Caki2 (cell line): ENCODE measurements at regions not wholly inside any gene's neighbourhood (a gene's known extent, or its start where the extent isn't known, plus 50 kb on each side); places are given as distances from the start of the nearest gene placed in this dataset.
A peak's percentile ranks its signal among the peaks of the same experiment; 100 is the strongest.
"Not testable (repeated sequence)": the region's sequence is repeated elsewhere in the genome, so short reads cannot be mapped to it uniquely, and the experiment has no call there.

Experiments used
- DNase-seq: peaks from one replicate; pipeline ENCODE4 v3.0.0-alpha.2; 2015; ENCODE audit warnings: low read depth
- in situ Hi-C: cut with HindIII; loops from 2 replicates; pipeline ENCODE4 v1.10.0; 2016; ENCODE audit warnings: low sequenced_read_pairs, low pct_unique_long_range_greater_than_20kb, mixed read lengths

DNA sequence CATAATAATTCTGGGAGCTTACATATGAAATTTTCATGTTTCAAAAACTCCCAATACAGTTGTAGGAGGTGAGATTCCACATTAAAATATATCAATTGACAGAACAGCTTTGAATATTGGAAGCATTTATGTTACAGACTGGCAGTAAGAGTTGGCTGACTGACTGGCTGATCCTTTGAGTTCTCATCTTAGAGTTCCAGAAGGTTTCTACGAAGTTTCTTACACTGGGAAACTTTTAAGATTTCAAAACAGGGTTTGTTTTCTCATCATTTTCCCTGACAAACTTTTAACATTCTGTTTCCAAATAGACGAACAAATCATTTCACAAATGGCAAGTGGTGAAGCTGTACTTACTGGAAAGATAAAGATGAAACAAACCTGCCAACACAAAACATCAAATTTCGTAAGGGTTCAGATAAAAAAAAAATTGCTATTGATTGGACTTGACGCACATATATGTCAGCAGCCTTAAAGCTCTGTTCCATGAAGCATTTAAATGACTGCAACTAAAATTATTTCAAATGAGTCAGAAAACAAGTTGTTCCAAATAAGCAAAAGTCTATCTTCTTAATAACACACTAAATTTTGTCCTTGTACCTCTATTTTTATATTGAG, 243.5 kb downstream of the SUCLA2 start:
- no peak for DNase-seq
- in situ Hi-C loops, result no loop called here

DNA sequence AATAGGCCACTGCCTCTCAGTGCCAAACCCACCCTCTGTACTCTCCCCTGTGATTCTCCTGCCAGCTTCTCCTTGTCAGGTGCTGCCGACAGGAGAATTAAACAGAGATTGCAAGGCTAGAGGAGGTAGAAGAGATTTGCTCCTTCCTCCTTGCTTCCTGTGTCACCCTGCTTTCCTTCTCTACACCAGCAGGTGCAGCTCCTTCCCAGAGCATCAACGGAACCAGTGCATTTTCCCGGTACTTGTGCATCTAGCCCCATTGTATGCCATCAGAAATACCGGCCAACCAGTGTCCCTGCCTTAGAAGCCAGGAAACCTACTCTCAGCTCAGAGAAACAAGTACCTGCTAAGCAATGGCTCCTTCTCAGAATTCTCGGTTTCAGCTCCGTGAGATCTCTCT, 253.2 kb downstream of the SUCLA2 start:
- in situ Hi-C loops, result no loop called here
- DNase-seq, result no peak

DNA sequence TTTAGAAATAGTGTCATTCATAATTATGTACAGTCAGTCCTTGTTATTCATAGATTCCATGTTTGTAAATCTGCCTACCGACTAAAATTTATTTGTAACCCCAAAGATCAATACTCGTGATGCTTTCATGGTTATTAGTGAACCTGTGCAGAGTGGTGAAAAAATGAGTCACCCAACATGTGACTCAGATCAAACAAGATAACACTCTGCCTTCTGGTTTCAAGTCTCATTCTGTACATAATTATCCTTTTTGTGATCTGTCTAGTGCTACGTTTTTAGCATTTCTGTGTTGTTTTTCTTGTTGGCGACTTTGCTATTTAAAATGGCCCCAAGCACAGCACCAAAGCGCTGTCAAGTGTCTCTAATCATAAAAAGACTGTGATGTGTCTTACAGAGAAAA, 274.7 kb downstream of the SUCLA2 start:
- DNase-seq, result no peak
- in situ Hi-C loops, result no loop called here

DNA sequence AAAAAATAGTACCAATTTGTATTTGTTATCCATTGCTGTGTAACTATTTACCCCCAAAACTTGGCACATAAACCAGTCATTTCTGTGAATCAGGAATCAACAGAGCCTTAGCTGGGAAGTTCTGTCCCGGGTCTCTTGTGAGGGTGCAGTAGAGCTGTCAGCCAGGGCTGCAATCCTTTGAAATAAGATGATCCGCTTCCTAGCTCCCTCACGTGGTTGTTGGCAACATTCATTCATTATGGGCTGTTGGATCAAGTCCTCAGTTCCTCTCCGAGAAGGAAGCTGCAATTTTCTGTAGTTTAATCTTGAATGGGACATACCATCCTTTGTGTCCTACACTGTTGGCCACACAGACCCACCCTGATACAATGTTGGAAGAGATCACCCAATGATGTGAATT, 277.2 kb downstream of the SUCLA2 start:
- no peak for DNase-seq
- in situ Hi-C loops, result no loop called here

DNA sequence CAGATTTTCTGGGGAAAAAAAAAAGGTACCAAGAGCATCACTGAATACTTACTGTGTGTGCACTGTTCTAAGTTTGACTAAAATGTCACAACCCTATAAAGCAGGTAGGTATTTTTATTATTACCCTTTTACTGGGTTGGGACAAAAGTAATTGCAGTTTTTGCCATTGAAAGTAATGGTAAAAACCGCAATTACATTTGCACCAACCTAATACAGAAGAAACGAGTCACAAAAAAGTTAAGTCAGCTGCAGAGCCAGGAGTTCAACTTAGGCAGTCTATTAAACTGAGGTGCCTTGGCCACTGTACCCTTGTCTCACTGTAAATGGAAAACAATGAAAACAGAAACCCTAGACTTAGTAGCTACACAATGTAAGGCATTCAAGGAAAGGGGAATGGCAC, 281.9 kb downstream of the SUCLA2 start:
- in situ Hi-C loops, result no loop called here

DNA sequence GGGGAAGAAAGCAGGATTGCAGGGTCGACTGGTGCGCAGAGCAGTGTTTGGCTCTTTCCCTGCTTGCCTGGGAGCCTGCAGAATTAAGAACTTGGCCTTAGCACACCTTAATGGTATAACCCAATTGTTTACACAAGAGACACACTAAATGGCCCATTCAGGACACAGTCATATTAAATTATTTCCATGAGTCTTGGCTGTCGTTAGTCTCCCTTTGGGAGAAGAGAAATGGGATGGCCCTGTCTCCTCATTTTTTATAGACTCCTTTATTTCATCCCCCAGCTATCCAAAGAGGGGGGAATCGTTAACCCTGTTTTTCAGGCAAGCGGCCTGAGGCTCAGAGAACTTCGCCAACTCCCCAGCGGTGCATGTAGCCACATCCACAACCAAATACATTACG, 282.5 kb downstream of the SUCLA2 start:
- DNase-seq, result no peak
- in situ Hi-C loops, result no loop called here

More for the DNA sequence above, 281.9 kb downstream of the SUCLA2 start:
- DNase-seq, result no peak

DNA sequence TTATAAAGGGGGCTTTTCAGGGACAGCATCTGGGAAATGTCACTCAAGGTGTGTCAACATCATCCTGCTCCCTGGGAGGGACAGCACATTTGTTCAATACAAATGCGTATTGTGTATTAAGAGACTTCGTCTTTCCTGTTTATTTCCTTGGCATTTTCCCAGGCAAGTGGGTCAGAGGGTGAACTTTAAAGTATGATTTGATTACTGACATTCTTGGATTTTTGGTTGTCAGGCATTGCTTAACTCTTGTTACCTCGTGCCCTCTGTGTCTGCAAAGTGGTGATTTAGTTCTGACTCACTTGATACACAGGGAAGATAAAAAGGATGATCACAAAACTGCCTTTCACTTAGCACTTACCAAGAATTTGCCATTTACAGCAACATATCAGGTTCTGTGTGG, 292.7 kb downstream of the SUCLA2 start:
- in situ Hi-C loops, result no loop called here
- peak; percentile 3 for DNase-seq

DNA sequence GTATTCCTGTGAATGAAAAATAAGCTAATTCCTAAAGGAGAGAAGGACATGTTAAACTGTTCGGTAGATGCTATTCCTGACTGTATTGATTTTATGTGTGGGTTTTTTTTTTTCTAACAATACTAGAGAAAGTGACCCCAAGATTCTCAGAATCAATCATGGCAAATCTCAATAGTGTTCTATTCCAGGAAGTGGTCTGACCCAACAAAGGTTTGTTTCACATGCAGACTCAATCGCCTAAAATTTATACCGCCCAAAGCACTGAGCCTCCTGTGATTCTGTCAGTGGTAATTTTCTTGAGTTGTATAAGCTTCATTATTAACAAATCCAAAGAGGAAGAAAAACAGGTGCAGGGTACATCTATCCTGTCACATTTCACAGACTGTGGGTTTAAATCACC, 293.7 kb downstream of the SUCLA2 start:
- DNase-seq, result no peak
- in situ Hi-C loops, result no loop called here

DNA sequence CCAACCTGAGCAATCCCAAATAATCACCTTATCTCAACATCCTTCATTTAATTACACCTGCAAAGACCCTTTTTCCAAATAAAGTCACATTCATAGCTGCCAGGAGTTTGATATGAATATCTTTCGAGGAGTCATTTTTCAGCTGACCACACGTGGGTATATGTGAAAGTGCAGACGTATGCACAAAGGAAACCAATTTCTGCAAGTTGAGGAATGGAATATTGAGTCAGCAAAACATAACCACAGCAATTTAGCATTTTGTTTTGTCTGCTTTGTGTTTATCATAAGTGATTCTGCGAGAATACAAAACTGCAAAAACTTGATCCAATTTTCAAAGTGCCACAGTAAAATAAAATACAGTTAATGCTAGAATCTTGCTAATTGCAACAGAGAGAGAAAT, 295.9 kb downstream of the SUCLA2 start:
- in situ Hi-C loops, result no loop called here
- no peak for DNase-seq

DNA sequence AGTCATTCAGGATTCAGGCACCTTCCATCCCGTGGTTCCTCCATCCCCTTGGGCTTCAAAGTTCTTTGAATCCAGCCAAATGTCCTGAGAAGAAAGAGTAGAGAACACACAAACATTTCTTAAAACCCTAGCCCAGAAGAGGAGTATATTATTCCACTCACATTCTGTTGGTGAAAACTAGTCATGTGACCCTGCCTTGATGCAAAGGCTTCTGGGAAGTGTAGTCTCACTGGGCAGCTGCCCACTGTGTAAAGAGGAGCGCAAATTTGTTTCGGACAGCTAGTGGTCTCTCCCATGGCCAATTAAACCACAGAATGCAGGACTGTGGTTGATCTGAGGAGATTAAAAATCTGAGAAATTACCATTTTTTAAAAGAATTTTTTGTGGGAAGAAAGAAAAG, 304.4 kb downstream of the SUCLA2 start:
- in situ Hi-C loops, result no loop called here
- DNase-seq, result no peak

DNA sequence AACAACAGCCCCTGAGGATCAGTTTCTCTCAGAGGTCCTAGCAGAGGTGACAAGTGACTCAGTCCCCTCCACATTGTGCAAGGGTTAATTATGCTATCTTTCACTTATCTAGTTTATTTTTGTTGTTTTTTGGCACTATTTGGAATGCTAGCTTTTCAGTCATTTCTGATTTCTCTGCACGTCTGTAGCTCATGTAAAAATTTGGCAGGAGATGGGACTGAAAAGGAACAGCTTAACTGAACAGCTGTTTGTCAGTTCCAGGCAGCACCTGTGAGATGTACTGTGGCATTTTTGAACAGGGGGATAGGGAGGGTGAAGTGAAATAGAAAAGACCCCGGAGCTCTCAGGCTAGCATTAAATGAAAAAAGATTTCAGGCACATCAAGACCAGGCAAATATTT, 313.5 kb downstream of the SUCLA2 start:
- DNase-seq, result no peak
- in situ Hi-C loops, result no loop called here

DNA sequence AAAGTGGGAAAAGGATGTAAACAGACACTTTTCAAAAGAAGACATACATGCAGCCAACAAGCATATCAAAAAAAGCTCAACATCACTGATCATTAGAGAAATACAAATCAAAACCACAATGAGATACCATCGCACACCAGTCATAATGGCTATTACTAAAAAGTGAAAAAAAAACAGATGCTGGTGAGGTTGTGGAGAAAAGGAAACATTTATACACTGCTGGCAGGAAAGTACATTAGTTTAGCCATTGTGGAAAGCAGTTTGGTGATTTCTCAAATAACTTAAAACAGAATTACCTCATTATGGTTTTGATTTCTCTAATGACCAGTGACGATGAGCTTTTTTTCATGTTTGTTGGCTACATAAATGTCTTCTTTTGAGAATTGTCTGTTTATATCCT, 315.9 kb downstream of the SUCLA2 start:
- in situ Hi-C loops, DNase-seq: not testable (repeated sequence)

DNA sequence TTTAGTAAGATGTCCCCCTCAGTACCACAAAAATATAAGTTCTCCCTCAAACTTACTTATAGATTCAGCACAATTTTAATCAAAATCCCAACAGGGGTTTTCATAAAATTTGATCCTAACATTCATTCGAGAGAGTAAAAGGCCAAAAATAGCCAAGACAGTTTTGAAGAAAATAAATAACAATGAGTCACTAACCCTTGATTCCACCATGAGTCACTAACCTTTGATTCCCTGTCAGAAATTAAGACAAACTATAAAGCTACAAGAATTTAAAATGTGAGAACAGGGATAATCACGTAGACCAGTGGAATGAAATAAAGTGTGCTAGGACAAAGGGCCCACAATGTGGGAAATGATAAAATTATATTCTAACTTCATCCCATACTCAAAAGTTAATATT, 320.3 kb downstream of the SUCLA2 start:
- DNase-seq, result peak; percentile 2
- in situ Hi-C loops, result no loop called here

DNA sequence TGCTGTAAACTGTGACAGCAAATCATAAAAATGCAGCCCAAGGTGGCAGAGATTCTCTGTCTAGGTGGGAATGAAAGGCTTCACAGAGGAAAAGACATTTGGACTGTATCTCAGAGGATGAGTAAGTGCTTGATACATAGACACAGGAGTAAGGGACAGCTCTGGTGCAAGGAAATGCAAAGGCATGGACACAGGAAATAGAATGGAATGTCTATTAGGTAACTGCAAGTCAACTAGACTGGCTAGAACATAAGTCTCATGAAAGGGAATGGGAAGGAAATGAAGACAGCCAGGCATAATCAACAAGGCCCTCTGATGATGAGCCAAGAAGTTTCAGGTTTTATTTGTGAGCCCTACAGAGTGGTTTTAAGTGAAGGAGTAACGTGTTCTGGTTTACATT, 321.7 kb downstream of the SUCLA2 start:
- in situ Hi-C loops, result no loop called here

DNA sequence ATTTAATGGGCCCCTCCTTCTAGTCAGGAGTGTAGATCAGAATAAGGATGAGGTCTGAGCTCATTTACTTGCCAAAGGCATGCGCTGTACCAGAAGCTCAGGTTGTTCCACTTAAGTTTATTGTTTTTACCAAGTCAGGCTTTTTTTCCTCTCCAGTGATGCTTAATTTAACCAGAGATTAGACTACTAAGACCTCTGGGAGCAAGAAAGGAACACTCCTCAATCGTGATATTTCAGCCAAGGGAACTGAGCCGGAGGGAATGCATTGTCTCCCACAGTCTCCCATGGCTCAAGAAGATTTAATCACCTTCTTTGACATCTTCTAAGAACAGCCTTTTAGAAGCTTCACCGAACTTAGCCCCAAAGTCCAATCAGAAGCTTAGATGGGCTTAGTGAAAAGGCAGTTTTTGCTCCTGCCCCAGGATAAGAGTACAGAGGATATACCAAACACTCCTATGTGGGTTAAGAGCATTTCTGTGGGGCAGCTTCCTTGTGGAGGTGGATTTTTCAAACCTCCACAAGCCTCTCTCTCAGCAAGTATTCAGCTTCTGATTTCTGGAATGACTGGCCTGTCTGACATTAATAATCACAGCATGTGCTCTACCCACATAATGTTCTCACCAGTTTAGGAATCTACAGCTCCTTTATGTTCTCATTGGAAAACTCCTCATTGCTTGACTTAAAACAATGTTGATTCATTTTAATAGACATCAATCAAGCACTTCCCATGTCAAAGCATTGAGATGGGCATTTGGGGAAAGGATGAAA, 322.7 kb downstream of the SUCLA2 start:
- in situ Hi-C loops, result no loop called here
- DNase-seq, result no peak

More for the DNA sequence above, 321.7 kb downstream of the SUCLA2 start:
- DNase-seq, result no peak

DNA sequence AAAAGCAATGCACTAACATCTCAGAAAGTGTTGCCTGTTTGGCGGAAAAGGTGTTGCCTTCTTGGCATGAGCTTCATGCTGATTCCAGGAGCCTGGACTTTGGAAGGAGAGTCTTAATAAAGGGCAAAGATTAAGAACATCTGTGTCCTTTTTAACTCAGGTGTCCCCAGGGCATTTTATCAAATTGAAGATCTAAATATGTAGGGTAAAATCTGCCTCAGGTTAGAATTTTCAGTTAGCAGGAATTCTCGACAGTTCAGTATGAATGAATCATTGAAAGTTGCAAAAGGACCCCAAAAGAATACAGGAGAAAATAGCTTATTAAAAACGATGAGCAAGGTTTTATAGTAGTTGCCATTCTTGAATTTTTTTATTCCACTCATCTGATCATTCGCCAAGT, 325.2 kb downstream of the SUCLA2 start:
- in situ Hi-C loops, result no loop called here
- DNase-seq, result no peak

DNA sequence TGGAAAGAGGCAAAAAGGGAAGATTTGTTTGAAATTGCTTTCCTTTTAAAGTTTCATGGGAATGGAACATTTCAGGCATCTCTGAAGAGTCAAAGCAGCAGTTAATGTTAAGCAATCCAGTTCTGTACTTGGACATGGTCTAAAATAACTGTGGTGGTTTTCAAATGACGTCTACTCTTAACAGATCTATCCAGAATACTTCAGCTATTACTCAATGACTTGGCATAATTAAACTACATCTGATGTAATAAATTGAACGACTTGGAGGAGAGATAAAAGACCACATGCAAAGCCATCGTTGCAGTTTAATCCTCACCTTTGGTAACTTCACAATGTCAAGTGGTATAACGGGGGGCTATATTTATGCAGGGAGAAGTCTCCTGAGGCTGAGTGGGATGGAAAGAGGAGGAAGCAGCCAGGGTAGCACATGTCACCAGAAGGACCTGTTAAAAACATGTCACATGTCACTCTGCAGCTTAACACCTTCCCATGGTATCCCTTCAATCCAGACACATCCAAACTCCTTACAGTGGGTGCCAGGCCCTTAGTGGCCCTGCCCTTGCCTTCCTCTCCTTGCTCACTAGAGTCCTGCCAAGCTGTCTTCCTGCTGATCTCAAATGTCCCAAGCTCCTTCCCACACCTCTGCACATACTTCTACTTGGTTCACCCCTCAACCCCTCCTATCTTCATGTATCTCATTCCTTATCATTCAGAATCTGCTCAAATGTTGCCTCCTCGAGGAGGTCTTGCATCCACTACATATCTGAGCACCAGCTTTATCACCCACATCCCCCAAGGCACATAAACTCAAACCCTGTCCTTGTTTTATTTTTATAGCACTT, 327.8 kb downstream of the SUCLA2 start:
- no peak for DNase-seq
- in situ Hi-C loops, result no loop called here

DNA sequence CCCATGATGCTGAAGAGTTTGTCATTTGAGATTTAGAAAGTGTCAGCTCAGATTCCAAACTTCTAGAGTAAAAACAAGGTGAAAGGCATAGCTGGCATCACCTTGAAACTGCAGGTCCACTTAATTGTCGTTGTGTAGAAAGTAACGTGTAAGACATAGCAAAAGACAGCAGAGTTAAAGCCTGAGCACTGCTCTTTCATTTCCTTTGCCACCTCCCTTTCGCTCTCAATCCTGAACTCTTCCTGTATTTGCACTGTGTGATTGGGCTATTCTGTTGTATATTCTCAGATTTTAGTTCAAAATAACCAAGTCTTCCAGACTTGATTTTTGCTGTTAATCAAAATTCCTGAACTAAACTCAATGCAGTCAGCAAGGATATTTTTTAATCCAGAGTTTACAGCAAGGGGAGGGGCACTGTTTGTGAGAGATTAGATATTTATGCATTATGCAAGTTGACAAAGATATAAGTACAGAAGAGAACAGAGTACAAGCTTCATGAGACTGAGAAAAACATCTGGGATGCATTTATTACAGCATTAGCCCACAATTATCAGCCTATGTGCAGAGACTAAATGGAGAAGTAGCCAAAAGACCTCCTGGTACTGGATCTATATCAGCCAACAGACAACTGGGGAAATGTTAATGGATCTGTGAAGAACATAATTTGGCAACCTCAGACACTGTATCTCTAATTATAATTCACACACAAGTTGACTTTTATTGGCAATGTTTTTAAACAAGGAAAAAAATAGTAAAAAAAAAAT, 328.6 kb downstream of the SUCLA2 start:
- in situ Hi-C loops, result no loop called here
- DNase-seq, result no peak

DNA sequence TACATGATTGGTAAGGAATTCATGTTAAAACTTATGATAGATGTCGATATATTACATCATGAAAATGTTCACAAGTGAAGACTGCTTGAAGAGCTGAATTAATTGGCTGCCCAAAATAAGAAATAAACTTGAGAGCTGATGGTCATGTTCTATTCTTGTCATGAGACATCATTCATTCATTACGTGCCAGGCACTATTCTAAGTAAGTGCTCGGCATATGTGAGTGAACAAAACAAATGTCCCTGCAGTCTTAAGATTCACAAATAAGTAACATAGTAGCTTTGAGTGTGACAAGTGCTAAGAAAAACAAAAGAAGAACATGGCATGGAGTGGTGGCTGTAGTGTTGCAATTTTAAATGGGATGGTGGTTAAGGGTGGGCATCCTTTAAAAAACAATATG, 329.3 kb downstream of the SUCLA2 start:
- DNase-seq, result no peak
- in situ Hi-C loops, result no loop called here
